ENCODE measurements at regions not wholly inside any gene's neighbourhood (a gene's known extent, or its start where the extent isn't known, plus 50 kb on each side); places are given as distances from the start of the nearest gene placed in this dataset.

DNA sequence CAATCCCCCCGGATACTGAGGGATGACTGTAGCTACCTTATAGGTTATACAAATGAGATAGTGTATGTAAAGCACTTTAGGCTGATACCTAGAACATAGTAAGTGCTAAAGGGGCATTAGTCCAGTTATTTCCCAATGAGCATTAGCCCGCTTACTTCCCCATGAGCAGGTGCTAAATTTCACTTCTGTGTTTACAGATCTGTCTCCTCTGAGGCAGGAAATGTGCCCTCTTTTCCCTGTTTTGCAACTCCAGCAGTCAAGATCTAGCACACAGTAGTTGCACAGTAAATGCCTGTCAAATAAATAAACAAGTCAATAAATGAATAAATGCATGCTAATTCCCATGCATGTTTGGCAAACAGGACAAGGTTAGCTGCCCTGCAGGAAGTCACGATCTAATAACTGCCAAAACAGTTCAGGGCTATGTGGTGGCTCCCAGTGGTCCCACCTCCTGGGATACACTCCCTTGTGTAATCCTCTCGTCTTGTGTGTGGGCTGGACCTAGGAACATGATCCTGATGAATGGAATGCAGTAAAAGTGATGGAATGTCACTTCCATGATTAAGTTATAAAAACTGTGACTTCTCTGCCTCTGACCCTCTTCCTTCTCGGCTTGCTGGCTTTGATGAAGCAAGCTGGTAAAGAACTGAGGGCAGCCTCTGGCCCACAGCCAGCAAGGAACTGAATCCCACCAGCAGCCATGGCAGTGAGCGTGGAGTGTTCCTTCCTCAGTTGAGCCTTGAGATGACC lies 459.0 kb downstream of the SOX6 start:
- no peak for DNase-seq (ENCODE audit: low read depth, low spot score)

DNA sequence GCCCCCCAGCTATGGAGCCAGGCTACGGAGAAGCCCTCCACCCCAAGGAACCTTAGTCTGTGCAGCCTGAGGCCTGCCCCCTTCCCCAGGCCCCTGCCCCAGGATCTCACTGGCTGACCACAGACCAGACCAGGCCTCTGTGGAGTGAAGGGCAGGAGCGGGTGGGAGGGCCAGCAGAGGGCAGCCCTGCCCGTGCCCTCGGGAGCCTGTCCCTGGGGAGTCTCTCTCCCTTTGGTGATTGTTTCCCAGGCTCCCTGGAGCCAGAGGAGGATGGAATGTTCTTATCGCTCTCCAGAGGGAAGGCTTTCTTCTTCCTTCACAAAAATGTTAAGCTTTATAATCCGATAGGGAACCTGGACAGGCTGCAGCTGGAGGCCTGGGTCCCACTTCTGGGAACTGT lies 455.3 kb downstream of the SOX6 start:
- no peak for DNase-seq (ENCODE audit: low read depth, low spot score)

DNA sequence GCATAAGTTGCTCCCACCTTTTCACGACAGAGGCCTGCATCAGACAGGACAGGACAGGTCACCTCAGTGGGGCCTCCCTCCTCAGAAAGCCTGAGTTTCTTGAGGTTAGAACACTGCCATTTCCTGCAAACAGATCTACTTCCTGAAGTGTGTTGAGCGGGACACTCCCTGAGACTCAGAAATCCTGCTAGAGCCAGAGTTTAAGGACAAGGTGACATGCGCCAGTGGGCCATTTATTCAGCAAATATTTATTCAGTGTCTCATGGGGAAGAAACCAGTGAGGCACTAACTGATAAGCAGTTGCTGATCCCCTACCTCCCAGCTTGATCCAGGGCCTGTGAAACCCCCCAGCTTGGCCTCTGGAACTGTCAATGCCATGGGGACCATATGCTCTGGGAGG lies 454.6 kb downstream of the SOX6 start:
- no peak for DNase-seq (ENCODE audit: low read depth, low spot score)

DNA sequence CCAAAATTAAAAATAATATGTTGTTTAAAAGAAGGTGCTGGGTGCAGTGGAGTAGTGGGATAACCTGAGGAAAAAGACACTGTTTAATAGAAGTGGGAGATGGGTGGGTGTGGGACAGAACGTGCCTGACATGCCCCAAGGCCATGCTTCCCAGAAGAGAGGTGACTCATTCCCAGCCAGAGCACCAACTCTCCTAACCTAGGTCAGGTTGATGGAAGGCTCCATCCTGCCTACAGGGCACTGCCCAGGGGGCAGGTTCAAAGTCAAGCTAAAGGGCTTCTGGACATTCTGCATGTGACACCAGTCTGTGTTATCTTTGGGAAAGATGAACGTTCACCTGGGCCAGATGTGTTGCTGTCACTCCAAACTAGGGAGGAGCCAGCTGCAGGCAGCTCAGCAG lies 453.1 kb downstream of the SOX6 start:
- DNase-seq (ENCODE audit: low read depth, low spot score) = no peak

DNA sequence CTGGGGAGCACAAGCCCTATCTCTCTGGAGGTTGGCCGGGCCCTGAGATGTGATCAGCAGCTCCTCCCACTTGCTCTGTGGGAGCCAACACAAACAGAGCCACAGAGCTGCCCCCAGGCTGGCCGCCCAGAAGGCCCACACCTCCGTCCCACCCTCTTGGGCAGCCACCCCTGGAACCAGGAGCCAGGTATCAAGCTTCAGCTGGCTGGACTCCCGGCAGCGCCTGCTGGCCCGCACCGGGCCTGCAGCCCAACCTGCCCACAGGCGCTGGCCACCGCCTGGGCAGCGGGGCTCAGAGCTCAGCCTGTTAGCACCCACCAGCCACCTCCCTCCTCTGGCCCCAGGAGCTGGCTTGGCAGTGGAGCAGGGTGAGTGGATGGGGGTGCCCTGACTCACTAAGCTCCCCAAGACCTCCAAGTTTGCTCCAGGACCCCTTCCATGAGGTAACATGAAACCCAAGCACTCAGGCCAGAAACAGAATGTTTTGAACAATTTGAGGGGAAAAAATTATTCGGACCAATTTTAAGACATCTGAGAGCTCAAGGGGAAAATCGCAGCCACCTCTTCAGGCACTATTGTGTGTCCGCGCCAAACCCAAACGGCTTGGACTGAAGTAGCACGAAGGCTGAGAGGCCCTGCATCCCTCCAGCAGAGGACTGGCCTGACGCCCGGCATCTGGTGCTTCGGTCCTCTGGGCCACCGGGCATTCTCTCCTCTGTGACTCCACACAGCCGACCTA lies 450.8 kb downstream of the SOX6 start:
- DNase-seq (ENCODE audit: low read depth, low spot score) = no peak

DNA sequence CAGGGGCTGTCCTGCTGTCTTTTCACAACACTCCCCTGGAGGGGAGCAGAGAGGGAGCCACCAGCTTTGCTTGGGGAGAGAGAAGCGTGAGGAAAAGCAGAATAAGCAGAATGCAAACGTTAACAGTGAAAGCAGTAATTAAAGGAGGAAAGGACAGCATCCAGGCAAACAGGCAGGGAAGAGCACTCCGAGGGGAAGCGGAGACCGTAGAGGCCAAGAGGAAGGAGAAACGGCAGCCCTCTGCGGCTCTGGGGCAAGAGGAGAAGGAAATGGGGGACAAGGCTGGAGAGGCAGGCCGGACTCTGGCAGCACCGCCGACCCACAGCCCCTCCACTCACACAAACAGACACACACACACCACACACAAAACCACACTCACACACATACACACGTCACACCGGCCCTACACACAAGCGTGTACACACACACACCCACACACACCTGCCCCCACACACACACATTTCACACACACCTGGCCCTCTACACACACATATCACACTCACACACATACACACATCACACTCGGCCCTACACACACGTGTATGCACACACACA lies 449.8 kb downstream of the SOX6 start:
- DNase-seq (ENCODE audit: low read depth, low spot score) = no peak

DNA sequence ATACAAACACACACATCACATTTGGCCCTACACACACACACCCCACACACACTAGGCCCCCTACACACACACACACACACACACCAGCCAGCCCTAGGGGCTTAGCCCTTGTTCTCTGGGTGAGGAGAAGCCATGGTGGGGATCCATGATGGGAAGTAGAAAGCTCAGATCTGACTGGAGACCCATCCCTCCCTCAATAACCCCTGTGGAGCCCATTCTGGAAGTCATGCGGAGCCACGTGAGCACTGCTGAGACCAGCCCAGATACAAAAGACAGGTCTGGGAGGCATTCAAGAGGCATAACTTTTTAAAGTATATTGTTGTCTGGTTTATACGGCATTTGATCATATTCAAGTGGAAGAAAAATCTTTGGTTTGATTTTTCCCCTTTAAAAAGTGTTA lies 448.5 kb downstream of the SOX6 start:
- no peak for DNase-seq (ENCODE audit: low read depth, low spot score)

DNA sequence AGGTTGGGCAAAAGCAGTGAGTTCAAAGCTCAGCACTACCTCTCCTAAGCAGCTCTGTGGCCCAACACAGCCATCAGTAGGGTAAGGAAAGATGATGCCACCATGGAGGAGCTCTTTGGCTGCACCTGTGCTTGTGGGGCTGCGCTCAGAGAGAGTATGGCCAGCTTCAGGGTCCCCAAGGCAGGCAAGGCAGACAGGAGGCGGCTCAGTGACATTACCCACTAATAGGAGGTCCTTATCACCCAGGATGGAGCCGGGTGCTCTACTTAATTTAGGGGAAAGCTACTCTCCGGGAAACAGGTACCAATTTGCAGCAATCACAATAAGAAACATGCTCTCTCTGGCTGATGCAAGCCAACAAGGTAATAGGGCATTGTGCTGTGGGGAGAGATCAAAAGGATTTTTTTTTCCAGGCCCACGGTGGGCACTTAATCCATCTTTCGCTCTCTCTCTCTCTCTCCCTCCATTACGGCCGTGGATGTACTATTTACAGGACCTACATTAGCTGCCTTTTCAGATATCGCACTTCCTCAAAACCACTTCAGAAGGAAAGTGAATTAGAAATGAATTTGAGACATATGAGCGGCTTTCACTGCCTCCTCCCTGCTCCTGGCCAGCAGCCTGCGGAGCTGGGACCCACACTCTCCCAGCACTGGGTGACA lies 446.3 kb downstream of the SOX6 start:
- no peak for DNase-seq (ENCODE audit: low read depth, low spot score)

DNA sequence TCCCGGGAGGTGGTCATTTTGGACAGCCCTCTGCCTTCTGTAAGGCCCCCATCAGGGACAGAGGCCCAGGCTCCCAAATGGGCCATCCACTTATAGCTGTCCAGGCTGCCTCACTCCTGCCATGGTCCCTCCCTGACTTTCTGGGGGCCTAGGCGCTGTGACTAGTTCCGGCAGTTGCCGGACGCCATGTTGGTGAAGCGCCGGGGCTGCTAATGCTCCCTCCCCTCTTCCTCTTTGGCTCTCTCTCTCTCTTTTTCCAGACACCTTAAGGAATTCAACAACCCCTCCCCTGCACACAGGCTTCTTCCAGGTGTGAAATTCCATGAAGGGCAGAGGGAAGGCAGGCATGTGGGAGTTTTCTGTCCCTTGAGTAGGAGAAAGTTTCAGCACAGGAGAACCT lies 445.6 kb downstream of the SOX6 start:
- DNase-seq (ENCODE audit: low read depth, low spot score) = no peak

DNA sequence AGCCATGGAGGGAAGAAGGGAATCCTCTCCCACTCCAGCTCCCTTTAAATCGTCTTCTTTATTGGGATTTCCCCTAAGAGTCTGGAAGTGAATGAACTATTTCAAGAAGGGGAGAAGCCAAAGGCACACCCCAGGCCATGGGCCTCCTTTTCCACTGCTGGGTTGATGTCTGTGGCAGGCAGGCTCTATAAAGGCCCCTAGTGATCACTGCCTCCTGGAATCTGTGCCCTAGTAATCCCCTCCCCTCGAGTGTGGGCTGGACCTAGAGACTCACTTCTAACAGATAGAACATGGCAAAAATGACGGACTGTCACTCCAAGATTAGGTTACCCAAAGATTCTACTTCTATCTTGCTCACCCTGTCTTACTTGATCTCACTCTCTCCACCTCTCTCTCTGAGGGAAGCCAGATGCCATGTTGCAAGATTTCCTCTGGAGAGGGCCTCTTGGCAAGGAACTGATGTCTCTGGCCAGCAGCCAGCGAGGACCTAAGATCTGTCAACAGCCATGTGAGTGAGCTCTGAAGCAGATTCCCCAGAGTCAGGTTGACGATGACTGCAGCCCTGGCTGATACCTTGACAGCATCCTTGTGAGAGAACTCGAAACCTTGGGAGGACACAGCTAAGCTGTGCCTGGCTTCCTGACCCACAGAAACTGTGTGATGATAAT lies 444.8 kb downstream of the SOX6 start:
- no peak for DNase-seq (ENCODE audit: low read depth, low spot score)

DNA sequence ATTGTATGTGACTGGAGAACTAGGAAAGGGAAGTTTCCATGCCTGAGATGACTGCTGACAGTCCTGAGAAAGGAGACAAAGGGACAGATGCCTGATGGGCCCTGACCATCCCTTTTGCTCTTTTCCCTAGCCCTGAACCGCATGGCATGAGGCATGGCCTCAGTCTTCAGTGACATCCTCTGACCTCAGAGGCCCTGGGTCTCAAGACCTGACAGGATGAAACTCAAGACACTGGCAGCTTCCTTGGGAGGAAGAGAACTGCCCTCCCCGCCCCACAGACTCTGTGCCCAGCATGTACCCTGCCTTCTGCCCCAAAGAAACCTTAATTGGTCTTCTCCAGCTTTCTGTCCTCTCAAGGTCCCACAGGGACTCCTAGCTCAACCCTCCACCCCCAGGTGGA lies 444.1 kb downstream of the SOX6 start:
- no peak for DNase-seq (ENCODE audit: low read depth, low spot score)

DNA sequence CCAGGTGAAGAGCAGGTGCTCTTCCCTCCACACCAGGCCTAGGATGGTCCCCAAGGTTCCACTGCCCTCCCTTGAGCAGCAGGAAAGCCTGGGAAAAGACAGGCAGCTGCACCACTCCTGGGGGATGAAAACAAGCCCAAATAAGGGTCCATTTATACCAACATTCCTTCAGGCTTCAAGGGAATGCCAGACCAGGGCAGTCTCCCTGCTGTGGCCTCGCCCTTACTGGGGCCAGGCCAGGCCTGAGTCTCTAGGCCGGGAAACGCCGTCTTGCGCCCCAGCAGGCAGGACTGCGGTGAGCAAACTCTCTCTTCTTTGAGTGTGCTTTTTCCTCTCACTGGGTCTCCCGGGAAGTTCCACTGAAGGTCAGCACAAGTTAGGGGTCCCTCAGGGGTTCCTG lies 443.5 kb downstream of the SOX6 start:
- DNase-seq (ENCODE audit: low read depth, low spot score) = no peak

DNA sequence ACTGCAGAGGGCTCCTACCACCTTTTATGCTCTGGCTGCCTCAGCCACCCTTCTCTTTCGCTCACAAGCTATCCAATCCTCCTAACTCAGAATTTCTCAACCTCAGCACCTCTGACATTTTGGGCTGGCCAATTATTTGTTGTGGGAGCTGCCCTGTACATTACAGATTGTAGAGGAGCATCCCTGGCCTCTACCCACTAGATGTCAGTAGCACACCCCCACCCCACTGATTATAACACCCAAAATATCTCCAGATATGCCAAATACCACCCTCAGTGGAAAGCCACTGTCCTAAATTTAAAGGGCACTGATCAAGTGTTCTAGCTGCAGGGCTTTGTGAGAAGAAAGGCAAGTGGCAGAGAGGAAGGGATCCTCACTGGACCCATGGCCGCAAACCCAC lies 443.1 kb downstream of the SOX6 start:
- DNase-seq (ENCODE audit: low read depth, low spot score) = no peak
